MM.1S (cell line): ENCODE measurements at regions not wholly inside any gene's neighbourhood (a gene's known extent, or its start where the extent isn't known, plus 50 kb on each side); places are given as distances from the start of the nearest gene placed in this dataset.

Experiments used
- CTCF ChIP-seq: fragments of 300-600 bp; sonication (generic); IDR thresholded peaks from 2 replicates; pipeline ENCODE4 v1.5.1; 2016; ENCODE audit warnings: antibody characterized with exemption, low read length, mixed read lengths
- EZH2 ChIP-seq: fragments of 300-600 bp; sonication (generic); optimal IDR thresholded peaks from 2 replicates; pipeline ENCODE3; 2017; ENCODE audit warnings: low read depth, mild to moderate bottlenecking, antibody characterized with exemption, low read length, mixed read lengths
- EZH2phosphoT487 ChIP-seq: fragments of 300-600 bp; sonication (generic); IDR thresholded peaks from 2 replicates; pipeline ENCODE4 v1.6.1; 2018; ENCODE audit warnings: antibody characterized with exemption, low read length

- TF ChIP-seq CTCF (no peak), EZH2 (no peak), EZH2phosphoT487 (no peak)
Measured at GRCh38 chr12:11508699-11509098, 113.3 kb upstream of the PRB2 start.
